Heart right ventricle (tissue), 16 donors: ENCODE measurements at regions not wholly inside any gene's neighbourhood (a gene's known extent, or its start where the extent isn't known, plus 50 kb on each side); places are given as distances from the start of the nearest gene placed in this dataset.
"Not testable (repeated sequence)": the region's sequence is repeated elsewhere in the genome, so short reads cannot be mapped to it uniquely, and the experiment has no call there.

Experiments used
- ATAC-seq, 8 donors: fragments of 200-7000 bp; cut with Tn5 transposase; one replicate each; pipeline ENCODE4 v1.9.1; 2020; ENCODE audit warnings: mild to moderate bottlenecking in 8 of 8, moderate library complexity in 8 of 8, moderate number of reproducible peaks in 1 of 8
- DNase-seq, 2 donors: peaks; one replicate each; pipeline ENCODE4 v3.0.0-alpha.2; 2020
- H3K27ac ChIP-seq, 10 donors: fragments of 200-600 bp; sonication (generic) in 2 of 10; one replicate each; pipeline versions ENCODE4 v1.5.0 to v1.8.0; 2020 to 2022; ENCODE audit warnings: mild to moderate bottlenecking in 3 of 10
- H3K27me3 ChIP-seq, 7 donors: fragments of 200-600 bp; one replicate each; pipeline ENCODE4 v1.8.0; 2021 to 2022; ENCODE audit warnings: mild to moderate bottlenecking in 2 of 7
- H3K36me3 ChIP-seq, 9 donors: fragments of 200-600 bp; sonication (generic) in 1 of 9; one replicate each; pipeline versions ENCODE4 v1.5.0 to v1.8.0; 2020 to 2022; ENCODE audit warnings: mild to moderate bottlenecking in 2 of 9
- H3K4me1 ChIP-seq, 9 donors: fragments of 200-600 bp; sonication (generic) in 1 of 9; one replicate each; pipeline versions ENCODE4 v1.5.0 to v1.8.0; 2020 to 2022; ENCODE audit warnings: mild to moderate bottlenecking in 4 of 9
- H3K4me3 ChIP-seq, 10 donors: fragments of 200-600 bp; sonication (generic) in 2 of 10; one replicate each; pipeline versions ENCODE4 v1.5.0 to v1.8.0; 2020 to 2022; ENCODE audit warnings: mild to moderate bottlenecking in 7 of 10, moderate library complexity in 2 of 10
- H3K9me3 ChIP-seq, 11 donors: fragments of 200-600 bp in 10 of 11; sonication (generic) in 2 of 11; one replicate each; pipeline versions ENCODE4 v1.5.0 to v1.8.0; 2013 to 2022; ENCODE audit warnings: mild to moderate bottlenecking in 2 of 11, control low read depth in 1 of 11, moderate library complexity in 1 of 11
- WGBS, 2 donors: extraction: QIAGEN DNeasy Blood & Tissue Kit; methylation state at CpG; one replicate each; pipeline ENCODE4 v1.1.7; 2013; ENCODE audit warnings: inconsistent platforms in 1 of 2; 5-methylcytosine and 5-hydroxymethylcytosine counted together
- intact Hi-C, 10 donors: fragments of 100-400 bp; cut with DNase I; formaldehyde crosslinking; loops; one replicate each; pipeline versions ENCODE4 v1.11.1 to v1.14.2; 2022
- TF ChIP-seq, protein P1 (sequence below), 9 donors: fragments of 200-600 bp; sonication (generic) in 2 of 9; IDR thresholded peaks; one replicate each; pipeline versions ENCODE4 v1.5.0 to v1.8.0; 2021 to 2022; ENCODE audit warnings: antibody characterized with exemption in 9 of 9, mild to moderate bottlenecking in 5 of 9, moderate library complexity in 1 of 9
- donor health status: Arrhythmogenic right ventricular cardiomyopathy.
- donor health status: ischemic (EF 13 %, LVEDD 7.1; RV severe dilation, severe dysfunction).
- donor health status: healthy with polysubstance abuse.
- donor health status: DM: no; HTN: yes; CAD: no.
- donor health status: DM: no; HTN: no; CAD: no.
- donor health status: ischemic (EF 25% LVEDD 6.9; RV normal size, moderate dysfunction).
- donor health status: ischemic (EF 25% LVEDD 5.7; RV mildly dilated, moderate dysfunction).
- donor health status: healthy.
- donor health status: DM: yes; HTN: yes; CAD: no.
- donor health status: Ischemic cardiomyopathy.
- donor health status: ischemic (EF 35%, LVEDD 5.7; RV mildly dilated, moderate dysfunction).
- donor health status: nonischemic (EF 11% LVEDD 7.7; RV severe dilation, severe dysfunction).
- donor health status: DM: yes; HTN: yes; CAD: no.
- donor health status: PGD.
- donor health status: ischemic (EF 29% LVEDD 5.4; RV normal size, mild dysfunction).
- donor health status: nonischemic (EF 23%, LVEDD 6.1; RV moderate dilation, normal function).

DNA sequence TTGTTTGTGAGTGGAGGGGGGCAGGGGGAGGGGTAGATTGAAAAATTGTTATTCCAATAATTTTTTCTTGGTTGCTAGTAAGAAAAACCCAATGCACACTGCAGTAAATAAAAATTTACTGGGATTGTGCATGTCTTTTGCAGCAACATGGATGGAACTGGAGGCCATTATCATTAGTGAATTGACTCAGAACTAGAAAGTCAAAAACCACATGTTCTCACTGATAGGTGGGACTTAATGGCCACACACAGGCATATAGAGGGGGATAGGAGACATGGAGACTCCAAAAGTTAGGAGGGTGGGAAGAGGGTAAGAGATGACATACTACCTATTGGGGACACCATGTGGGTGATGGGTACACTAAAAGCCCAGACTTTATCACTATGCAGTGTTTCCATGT is 67.2 kb downstream of the BUB3 start:
- peaks cover 0 to 7% (median 2%) of the 10 kb centered on the region in 11 donors for H3K9me3 ChIP-seq
- DNase-seq, result no peak
- H3K27ac ChIP-seq, result no peak overlapping the region
- no peaks in the 10 kb centered on the region for H3K4me1 ChIP-seq
- TF ChIP-seq, protein P1, sequence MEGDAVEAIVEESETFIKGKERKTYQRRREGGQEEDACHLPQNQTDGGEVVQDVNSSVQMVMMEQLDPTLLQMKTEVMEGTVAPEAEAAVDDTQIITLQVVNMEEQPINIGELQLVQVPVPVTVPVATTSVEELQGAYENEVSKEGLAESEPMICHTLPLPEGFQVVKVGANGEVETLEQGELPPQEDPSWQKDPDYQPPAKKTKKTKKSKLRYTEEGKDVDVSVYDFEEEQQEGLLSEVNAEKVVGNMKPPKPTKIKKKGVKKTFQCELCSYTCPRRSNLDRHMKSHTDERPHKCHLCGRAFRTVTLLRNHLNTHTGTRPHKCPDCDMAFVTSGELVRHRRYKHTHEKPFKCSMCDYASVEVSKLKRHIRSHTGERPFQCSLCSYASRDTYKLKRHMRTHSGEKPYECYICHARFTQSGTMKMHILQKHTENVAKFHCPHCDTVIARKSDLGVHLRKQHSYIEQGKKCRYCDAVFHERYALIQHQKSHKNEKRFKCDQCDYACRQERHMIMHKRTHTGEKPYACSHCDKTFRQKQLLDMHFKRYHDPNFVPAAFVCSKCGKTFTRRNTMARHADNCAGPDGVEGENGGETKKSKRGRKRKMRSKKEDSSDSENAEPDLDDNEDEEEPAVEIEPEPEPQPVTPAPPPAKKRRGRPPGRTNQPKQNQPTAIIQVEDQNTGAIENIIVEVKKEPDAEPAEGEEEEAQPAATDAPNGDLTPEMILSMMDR (IDR thresholded peaks at IDR 0.05), result no peak
- intact Hi-C loops, result no loop called here
- no peak for ATAC-seq
- no peak overlapping the region for H3K4me3 ChIP-seq
- no peaks in the 10 kb centered on the region for H3K27me3 ChIP-seq
- H3K36me3 ChIP-seq, result no peaks in the 10 kb centered on the region

DNA sequence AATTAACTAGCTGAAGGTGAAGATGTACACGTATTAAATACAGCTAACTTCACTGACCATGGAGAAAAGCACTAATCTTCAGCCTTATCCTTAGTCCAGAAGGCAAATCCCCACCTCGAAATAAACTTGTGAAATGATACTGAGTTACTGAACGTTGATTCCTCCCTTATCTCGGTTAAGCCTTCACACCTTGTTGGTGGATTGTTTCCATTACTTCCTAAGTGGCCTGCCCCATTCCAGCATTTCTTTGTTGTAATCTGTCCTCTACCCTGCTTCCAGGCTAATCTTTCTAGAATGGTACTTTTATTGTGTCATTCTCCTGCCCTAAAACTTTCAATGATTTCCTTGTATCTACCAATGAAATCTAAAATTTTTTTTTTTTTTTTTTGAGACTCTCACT is 68.6 kb downstream of the BUB3 start:
- no peak for DNase-seq
- intact Hi-C loops, result no loop called here
- TF ChIP-seq, protein P1 (IDR thresholded peaks at IDR 0.05), result no peak
- H3K4me1 ChIP-seq, result no peaks in the 10 kb centered on the region
- H3K9me3 ChIP-seq, result no peaks in the 10 kb centered on the region
- no peak for ATAC-seq
- 47 to 57% methylated on average over 4 of the region's 4 CpGs for WGBS, 2 donors
- no peaks in the 10 kb centered on the region for H3K27me3 ChIP-seq
- H3K4me3 ChIP-seq, result no peak overlapping the region
- no peaks in the 10 kb centered on the region for H3K36me3 ChIP-seq
- H3K27ac ChIP-seq, result no peak overlapping the region

DNA sequence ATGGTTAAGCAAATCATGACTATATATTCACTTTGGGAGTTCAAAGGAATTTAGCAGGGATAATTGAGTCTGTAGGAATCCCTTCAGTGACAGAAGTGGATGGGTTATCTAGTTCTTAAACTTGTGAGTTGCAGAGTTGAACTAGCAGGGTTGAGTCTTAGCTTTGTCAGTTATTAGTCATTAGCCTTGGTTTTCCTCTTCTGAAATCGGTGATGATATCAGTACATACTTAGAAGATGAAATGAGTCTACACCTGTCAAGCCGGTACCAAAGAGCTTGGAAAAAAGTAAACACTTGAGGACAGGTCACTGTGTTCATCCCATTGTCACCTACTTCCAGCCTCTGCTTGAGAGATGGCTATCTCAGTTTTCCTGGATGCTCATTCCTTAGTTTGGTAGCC is 73.5 kb downstream of the BUB3 start:
- ATAC-seq (no peak), DNase-seq (no peak)
- no peaks in the 10 kb centered on the region for H3K27me3 ChIP-seq
- H3K9me3 ChIP-seq, result peaks cover 0 to 5% (median 0%) of the 10 kb centered on the region in 11 donors
- intact Hi-C loops, result no loop called here
- 92 to 97% methylated on average over 2 of the region's 2 CpGs for WGBS, 2 donors
- no peaks in the 10 kb centered on the region for H3K4me1 ChIP-seq
- TF ChIP-seq, protein P1 (IDR thresholded peaks at IDR 0.05), result no peak
- H3K27ac ChIP-seq, result no peak overlapping the region
- H3K36me3 ChIP-seq, result peaks cover 0 to 12% (median 0%) of the 10 kb centered on the region in 9 donors
- H3K4me3 ChIP-seq, result no peak overlapping the region

DNA sequence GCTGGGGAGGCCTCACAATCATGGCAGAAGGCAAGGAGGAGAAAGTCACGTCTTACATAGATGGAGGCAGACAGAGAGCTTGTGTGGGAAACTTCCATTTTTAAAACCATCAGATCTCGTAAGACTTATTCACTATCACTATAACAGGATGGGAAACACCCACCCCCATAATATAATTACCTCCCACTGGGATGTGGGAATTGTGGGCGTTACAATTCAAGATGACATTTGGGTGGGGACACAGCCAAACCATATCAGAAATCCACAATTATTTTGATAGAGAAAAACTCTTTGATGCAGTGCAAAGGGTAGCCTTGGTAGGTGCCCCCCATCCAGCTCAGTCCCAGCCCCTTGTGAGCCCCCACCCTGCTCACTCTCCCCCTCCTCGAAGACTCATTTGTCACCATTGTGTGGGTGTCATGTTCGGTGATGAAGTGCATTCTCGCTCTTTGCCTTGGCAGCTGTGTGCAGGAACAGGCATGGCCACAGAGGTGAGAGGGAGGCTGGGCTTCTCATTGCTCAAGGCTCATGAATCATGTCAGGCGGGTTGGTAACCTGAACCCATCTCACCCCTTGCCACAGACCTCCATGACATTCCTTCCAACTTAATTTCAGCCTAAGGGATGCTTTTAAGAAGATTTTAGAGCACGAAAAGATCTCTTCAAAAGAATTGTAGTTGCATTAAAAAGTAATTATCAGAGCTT is 75.9 kb downstream of the BUB3 start:
- Histone ChIP-seq H3K36me3 (peaks cover 0 to 12% (median 0%) of the 10 kb centered on the region in 9 donors), H3K9me3 (peaks cover 0 to 22% (median 15%) of the 10 kb centered on the region in 11 donors), H3K4me3 (no peak overlapping the region), H3K4me1 (no peaks in the 10 kb centered on the region), H3K27me3 (no peaks in the 10 kb centered on the region), H3K27ac (no peak overlapping the region)
- intact Hi-C loops, result no loop called here
- DNase-seq, result no peak
- 90 to 93% methylated on average over 8 of the region's 8 CpGs for WGBS, 2 donors
- TF ChIP-seq, protein P1 (IDR thresholded peaks at IDR 0.05), result no peak
- ATAC-seq, result no peak

DNA sequence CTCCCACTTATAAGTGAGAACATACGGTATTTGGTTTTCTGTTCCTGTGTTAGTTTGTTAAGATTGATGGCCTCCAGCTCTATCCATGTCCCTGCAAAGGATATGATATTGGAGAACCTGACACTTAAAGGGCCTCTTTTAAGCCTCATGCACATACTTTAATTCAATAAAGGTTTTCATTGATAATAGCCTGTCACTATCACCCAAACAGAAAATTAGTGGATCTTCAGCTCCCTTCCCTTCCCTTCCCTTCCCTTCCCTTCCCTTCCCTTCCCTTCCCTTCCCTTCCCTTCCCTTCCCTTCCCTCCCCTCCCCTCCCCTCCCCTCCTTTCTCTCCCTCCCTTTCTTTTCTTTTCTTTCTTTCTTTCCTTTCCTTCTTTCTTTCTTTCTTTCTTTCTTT is 78.7 kb downstream of the BUB3 start:
- Histone ChIP-seq H3K36me3 (peaks cover 0 to 12% (median 0%) of the 10 kb centered on the region in 9 donors), H3K9me3 (peaks cover 0 to 31% (median 17%) of the 10 kb centered on the region in 11 donors)
- DNase-seq, H3K27me3 ChIP-seq, intact Hi-C loops, H3K4me1 ChIP-seq, H3K4me3 ChIP-seq, ATAC-seq, H3K27ac ChIP-seq: not testable (repeated sequence)
- WGBS, 2 donors, result 95 to 97% methylated on average over 1 of the region's 1 CpG

DNA sequence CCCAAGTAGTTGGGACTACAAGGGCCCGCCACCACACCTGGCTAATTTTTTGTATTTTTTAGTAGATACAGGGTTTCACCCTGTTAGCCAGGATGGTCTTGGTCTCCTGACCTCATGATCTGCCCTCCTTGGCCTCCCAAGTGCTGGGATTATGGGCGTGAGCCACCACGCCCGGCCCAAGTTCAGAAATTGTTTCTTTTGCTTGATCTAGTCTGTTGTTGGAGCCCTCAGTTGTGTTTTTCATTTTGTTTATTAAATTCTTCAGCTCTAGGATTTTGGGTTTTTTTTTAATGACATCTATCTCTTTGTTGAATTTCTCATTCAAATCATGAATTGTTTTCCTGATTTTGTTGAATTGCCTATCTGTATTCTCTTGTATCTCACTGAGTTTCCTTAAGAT is 80.8 kb downstream of the BUB3 start:
- WGBS, 2 donors, result 97 to 99% methylated on average over 4 of the region's 4 CpGs
- peaks cover 0 to 31% (median 17%) of the 10 kb centered on the region in 11 donors for H3K9me3 ChIP-seq
- DNase-seq, H3K4me1 ChIP-seq, ATAC-seq, H3K27ac ChIP-seq, H3K4me3 ChIP-seq, H3K27me3 ChIP-seq, intact Hi-C loops: not testable (repeated sequence)
- peaks cover 0 to 12% (median 0%) of the 10 kb centered on the region in 9 donors for H3K36me3 ChIP-seq
